ENCODE measurements at regions not wholly inside any gene's neighbourhood (a gene's known extent, or its start where the extent isn't known, plus 50 kb on each side); places are given as distances from the start of the nearest gene placed in this dataset.

DNA sequence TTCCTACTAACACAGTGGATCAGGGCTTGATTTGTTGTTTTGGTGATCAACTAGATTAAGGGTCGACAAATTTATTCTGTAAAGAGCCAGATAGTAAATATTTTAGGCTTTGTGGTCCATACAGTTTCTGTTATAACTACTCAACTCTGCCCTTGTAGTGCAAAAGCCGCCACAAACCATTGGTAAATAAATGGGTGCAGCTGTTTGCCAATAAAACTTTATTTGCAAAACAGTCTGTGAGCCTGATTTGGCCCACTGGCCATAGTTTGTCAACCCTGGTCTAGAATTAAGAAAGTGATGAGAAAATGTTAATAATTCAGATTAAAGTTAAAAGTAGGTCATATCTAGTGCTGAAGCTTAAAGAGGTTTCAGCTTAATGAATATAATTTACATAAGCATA lies 84.0 kb upstream of the TRIM2 start:
- TF ChIP-seq CTCF (conservative IDR thresholded peaks at IDR 0.05) (no peak), EZH2 (IDR thresholded peaks at IDR 0.05; ENCODE audit: low read depth) (no peak)

All from PC-9 (cell line).